NT2/D1 (cell line): ENCODE measurements at regions not wholly inside any gene's neighbourhood (a gene's known extent, or its start where the extent isn't known, plus 50 kb on each side); places are given as distances from the start of the nearest gene placed in this dataset.

Experiments
- SUZ12 ChIP-seq: IDR thresholded peaks from 2 replicates; pipeline ENCODE4 v1.6.1; 2011; ENCODE audit not compliant: insufficient read length, insufficient read depth; ENCODE audit errors: extremely low read depth
- YY1 ChIP-seq: IDR thresholded peaks from 2 replicates; pipeline ENCODE4 v1.6.1; 2011; ENCODE audit not compliant: insufficient read length, insufficient read depth
- ZNF274 ChIP-seq: IDR thresholded peaks from 2 replicates; pipeline ENCODE4 v1.6.1; 2011; ENCODE audit warnings: mild to moderate bottlenecking, low read depth, low read length

DNA sequence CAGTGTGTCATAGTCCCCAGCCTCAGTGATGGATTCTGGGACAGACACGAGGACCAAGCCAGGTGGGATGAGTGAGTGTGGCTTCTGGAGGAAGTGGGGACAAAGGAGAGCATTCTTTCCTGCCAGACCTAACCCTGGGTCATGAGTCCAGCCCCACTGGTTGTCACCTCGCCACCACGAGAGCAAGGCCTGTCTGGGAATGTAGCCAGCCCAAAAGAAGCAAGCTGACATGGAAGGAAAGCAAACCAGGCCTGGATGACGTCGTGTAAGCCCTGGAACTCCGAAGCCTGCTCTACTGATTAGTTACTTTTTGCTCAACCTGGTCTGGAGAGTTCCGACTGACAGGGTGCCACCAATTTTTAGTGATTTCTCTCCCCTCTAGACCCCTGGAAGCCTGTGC, 105.9 kb downstream of the SINHCAF start:
- TF ChIP-seq YY1 (no peak), SUZ12 (no peak), ZNF274 (no peak)
